HCT116 (cell line): ENCODE measurements at regions not wholly inside any gene's neighbourhood (a gene's known extent, or its start where the extent isn't known, plus 50 kb on each side); places are given as distances from the start of the nearest gene placed in this dataset.

Experiments used
- ATAC-seq: fragments of 200-7000 bp; cut with Tn5 transposase; 2 replicates; pipeline ENCODE4 v1.9.1; 2020; ENCODE audit warnings: mild to moderate bottlenecking, moderate library complexity
- BruUV-seq: library from RNA; stranded (reverse); fragments of 400-500 nt; replicated peaks from 2 replicates; lab custom pipeline; 2021; lab: Mats Ljungman, UMichigan
- CTCF ChIA-PET: fragments of 300-600 bp; sonication (Branson Sonifier 250); formaldehyde crosslinking; loops from one replicate; lab custom pipeline; 2021; ENCODE audit warnings: antibody characterized with exemption; lab: Charles Lee
- POLR2A ChIA-PET: fragments of 300-600, 350-600 bp; sonication (Branson Sonifier 250); formaldehyde crosslinking; loops from one replicate; lab custom pipeline; 2021; ENCODE audit warnings: antibody characterized with exemption; lab: Charles Lee
- RAD21 ChIA-PET, 2 experiments: fragments of 300-600 bp; sonication (Branson Sonifier 250); formaldehyde crosslinking; loops; one replicate each; lab custom pipeline; 2023; ENCODE audit warnings: low total read pairs in 2 of 2; ENCODE audit not compliant: uncharacterized antibody in 2 of 2, unreplicated experiment in 2 of 2, low non-redundant PET in 1 of 2; lab: Charles Lee
- DNase-seq: peaks from one replicate; pipeline ENCODE4 v3.0.0-alpha.2; 2010; ENCODE audit warnings: low read depth, low spot score
- H2AFZ ChIP-seq: fragments of 200-600 bp; shearing (Covaris generic), sonication (generic); 2 replicates; pipeline ENCODE4 v1.6.1; 2017; ENCODE audit warnings: low read depth, mixed run types, mixed read lengths, antibody characterized with exemption, low read length; ENCODE audit not compliant: poor library complexity, severe bottlenecking
- H3K27ac ChIP-seq: 2 replicates; pipeline ENCODE4 v1.5.1; 2012; ENCODE audit warnings: low read depth, low read length
- H3K27me3 ChIP-seq: fragments of 200-600 bp; sonication (generic); 2 replicates; pipeline ENCODE4 v1.6.1; 2016; ENCODE audit warnings: mixed run types, low read length, mixed read lengths; ENCODE audit not compliant: insufficient read depth
- H3K36me3 ChIP-seq, 2 experiments: fragments of 200-500 bp in 1 of 2; fragments of 200-600 bp in 1 of 2; sonication (Bioruptor generic) in 1 of 2; sonication (generic) in 1 of 2; 2 replicates each; pipeline versions ENCODE4 v1.5.1 to v1.6.1; 2014 to 2016; ENCODE audit warnings: low read length in 2 of 2, inconsistent platforms in 1 of 2, mixed read lengths in 1 of 2, mixed run types in 1 of 2; ENCODE audit not compliant: insufficient read depth in 2 of 2, control insufficient read depth in 1 of 2
- H3K4me1 ChIP-seq, 2 experiments: fragments of 200-600 bp in 1 of 2; sonication (generic) in 1 of 2; 2 replicates each; pipeline versions ENCODE4 v1.5.1 to v1.6.1; 2012 to 2017; ENCODE audit warnings: low read length in 2 of 2, inconsistent platforms in 1 of 2, mild to moderate bottlenecking in 1 of 2, mixed read lengths in 1 of 2, mixed run types in 1 of 2, moderate library complexity in 1 of 2; ENCODE audit not compliant: insufficient read depth in 2 of 2, control insufficient read depth in 1 of 2
- H3K4me2 ChIP-seq: fragments of 200-600 bp; sonication (generic); 2 replicates; pipeline ENCODE4 v1.6.1; 2017; ENCODE audit warnings: mixed run types, low read length, mixed read lengths
- H3K4me3 ChIP-seq, 2 experiments: fragments of 200-600 bp in 1 of 2; sonication (generic) in 1 of 2; replicated peaks in 1 of 2; 2 replicates each; pipeline ENCODE4 v1.5.1; 2011 to 2016; ENCODE audit warnings: low read length in 2 of 2, control low read depth in 1 of 2, low read depth in 1 of 2, mild to moderate bottlenecking in 1 of 2, mixed read lengths in 1 of 2, mixed run types in 1 of 2
- H3K79me2 ChIP-seq: fragments of 200-600 bp; sonication (generic); 2 replicates; pipeline ENCODE4 v1.6.1; 2017; ENCODE audit warnings: mild to moderate bottlenecking, mixed run types, low read length, moderate library complexity, mixed read lengths; ENCODE audit not compliant: insufficient read depth
- H3K9ac ChIP-seq: fragments of 200-600 bp; sonication (generic); 2 replicates; pipeline ENCODE4 v1.6.1; 2016; ENCODE audit warnings: low read length, mixed read lengths
- H3K9me2 ChIP-seq: fragments of 200-600 bp; sonication (generic), shearing (Covaris generic); 2 replicates; pipeline ENCODE4 v1.6.1; 2017; ENCODE audit warnings: mixed run types, mild to moderate bottlenecking, moderate library complexity; ENCODE audit not compliant: insufficient read depth
- H3K9me3 ChIP-seq, 2 experiments: fragments of 200-500 bp in 1 of 2; fragments of 200-600 bp in 1 of 2; sonication (Bioruptor generic) in 1 of 2; sonication (generic) in 1 of 2; 2 replicates each; pipeline ENCODE4 v1.6.1; 2014 to 2017; ENCODE audit warnings: low read length in 2 of 2, mixed read lengths in 2 of 2, inconsistent platforms in 1 of 2, low read depth in 1 of 2, mild to moderate bottlenecking in 1 of 2, mixed run types in 1 of 2, moderate library complexity in 1 of 2; ENCODE audit not compliant: control insufficient read depth in 1 of 2, insufficient read depth in 1 of 2
- H4K20me1 ChIP-seq: fragments of 200-600 bp; sonication (generic), shearing (Covaris generic); 2 replicates; pipeline ENCODE4 v1.6.1; 2017; ENCODE audit warnings: mixed run types, mild to moderate bottlenecking, moderate library complexity; ENCODE audit not compliant: insufficient read depth
- CBX3 ChIP-seq: IDR thresholded peaks from 2 replicates; pipeline ENCODE4 v1.6.1; 2012; ENCODE audit warnings: low read depth
- CEBPB ChIP-seq: IDR thresholded peaks from 2 replicates; pipeline ENCODE4 v1.6.1; 2012; ENCODE audit warnings: low read depth
- ELF1 ChIP-seq: IDR thresholded peaks from 2 replicates; pipeline ENCODE4 v1.6.1; 2012; ENCODE audit warnings: low read depth, borderline replicate concordance
- EZH2phosphoT487 ChIP-seq: fragments of 200-600 bp; IDR thresholded peaks from 2 replicates; pipeline ENCODE4 v1.6.1; 2018; ENCODE audit warnings: antibody characterized with exemption, borderline replicate concordance
- POLR2A ChIP-seq: IDR thresholded peaks from 2 replicates; pipeline ENCODE4 v1.7.0; 2011; ENCODE audit warnings: borderline replicate concordance; ENCODE audit not compliant: insufficient read depth, insufficient read length; ENCODE audit errors: extremely low read depth
- POLR2AphosphoS5 ChIP-seq: IDR thresholded peaks from 2 replicates; pipeline ENCODE4 v1.6.1; 2011; ENCODE audit warnings: mild to moderate bottlenecking, low read depth, low read length, moderate library complexity
- RAD21 ChIP-seq: IDR thresholded peaks from 2 replicates; pipeline ENCODE4 v1.6.1; 2012; ENCODE audit warnings: low read depth, mild to moderate bottlenecking
- SIN3A ChIP-seq: IDR thresholded peaks from 2 replicates; pipeline ENCODE4 v1.6.1; 2012; ENCODE audit warnings: low read depth
- SP1 ChIP-seq: IDR thresholded peaks from 2 replicates; pipeline ENCODE4 v1.6.1; 2012; ENCODE audit warnings: low read depth
- SRF ChIP-seq: IDR thresholded peaks from 2 replicates; pipeline ENCODE4 v1.6.1; 2012; ENCODE audit warnings: low read depth
- TCF7L2 ChIP-seq: IDR thresholded peaks from 2 replicates; pipeline ENCODE4 v1.7.0; 2011; ENCODE audit warnings: borderline replicate concordance, inconsistent platforms; ENCODE audit not compliant: insufficient read depth, insufficient read length; ENCODE audit errors: extremely low read depth
- YY1 ChIP-seq: IDR thresholded peaks from 2 replicates; pipeline ENCODE4 v1.6.1; 2011; ENCODE audit warnings: low read length, low read depth, moderate library complexity, mild to moderate bottlenecking; ENCODE audit not compliant: insufficient replicate concordance; ENCODE audit errors: extremely low read depth
- ZFX ChIP-seq: fragments of 450-650 bp; IDR thresholded peaks from 2 replicates; pipeline ENCODE4 v1.6.1; 2017
- intact Hi-C: fragments of 100-400 bp; cut with micrococcal nuclease; formaldehyde crosslinking; loops from 2 replicates; pipeline ENCODE4 v1.10.0; 2022
- TF ChIP-seq, protein P1 (sequence below): IDR thresholded peaks from 2 replicates; pipeline ENCODE4 v1.6.1; 2012; ENCODE audit warnings: low read depth
- TF ChIP-seq, protein P2 (sequence below): IDR thresholded peaks from 2 replicates; pipeline ENCODE4 v1.6.1; 2012
- TF ChIP-seq, protein P3 (sequence below), 3 experiments: fragments of 200-600 bp in 1 of 3; sonication (generic) in 1 of 3; IDR thresholded peaks in 2 of 3; conservative IDR thresholded peaks in 1 of 3; 2 replicates each; pipeline ENCODE4 v1.5.1; 2012 to 2017; ENCODE audit warnings: low read depth in 2 of 3, low read length in 2 of 3, antibody characterized with exemption in 1 of 3, borderline replicate concordance in 1 of 3, control low read depth in 1 of 3, mild to moderate bottlenecking in 1 of 3, mixed read lengths in 1 of 3, mixed run types in 1 of 3, moderate library complexity in 1 of 3; ENCODE audit not compliant: insufficient read depth in 1 of 3

DNA sequence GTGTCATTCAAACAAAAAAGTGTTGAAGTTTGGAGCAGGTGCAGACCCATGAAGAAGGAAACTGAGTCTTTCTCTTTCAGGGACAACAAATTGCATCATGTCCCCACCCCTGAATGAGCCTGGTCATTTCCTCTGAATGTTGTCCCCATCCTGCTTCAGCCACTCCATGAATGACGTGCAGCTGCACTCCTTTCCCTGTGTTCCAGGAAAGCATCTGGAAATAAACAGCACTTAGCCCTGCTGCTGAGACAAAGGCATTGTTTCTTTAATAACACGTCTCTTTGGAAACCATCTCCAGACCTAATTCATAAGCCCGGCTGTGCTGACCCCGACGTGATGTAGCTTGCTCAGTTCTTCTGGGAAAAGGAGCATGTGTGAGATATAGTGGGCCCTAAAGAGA is 682.3 kb downstream of the BRINP1 start:
- no peak overlapping the region for H3K9ac ChIP-seq
- TF ChIP-seq ZFX (no peak), EZH2phosphoT487 (no peak), YY1 (no peak), TCF7L2 (no peak), POLR2A (no peak), RAD21 (no peak)
- TF ChIP-seq, all 23 proteins: peak for 0
- Histone ChIP-seq H3K27me3 (no peaks in the 10 kb centered on the region), H3K4me3 (no peak overlapping the region), H3K9me2 (no peaks in the 10 kb centered on the region), H4K20me1 (no peaks in the 10 kb centered on the region), H2AFZ (no peak overlapping the region), H3K4me2 (no peak overlapping the region), H3K79me2 (no peaks in the 10 kb centered on the region), H3K36me3 (no peaks in the 10 kb centered on the region), H3K27ac (no peak overlapping the region), H3K9me3 (peaks cover 11 to 22% of the 10 kb centered on the region in 2 experiments; a peak in 2 of 4 replicates), H3K4me1 (no peaks in the 10 kb centered on the region)
- DNase-seq (no peak), ATAC-seq (no peak)
- ChIA-PET POLR2A (no interaction called here), RAD21 (no interaction called here), CTCF (no interaction called here)
- BruUV-seq = no TSS peak
- intact Hi-C loops = no loop called here

DNA sequence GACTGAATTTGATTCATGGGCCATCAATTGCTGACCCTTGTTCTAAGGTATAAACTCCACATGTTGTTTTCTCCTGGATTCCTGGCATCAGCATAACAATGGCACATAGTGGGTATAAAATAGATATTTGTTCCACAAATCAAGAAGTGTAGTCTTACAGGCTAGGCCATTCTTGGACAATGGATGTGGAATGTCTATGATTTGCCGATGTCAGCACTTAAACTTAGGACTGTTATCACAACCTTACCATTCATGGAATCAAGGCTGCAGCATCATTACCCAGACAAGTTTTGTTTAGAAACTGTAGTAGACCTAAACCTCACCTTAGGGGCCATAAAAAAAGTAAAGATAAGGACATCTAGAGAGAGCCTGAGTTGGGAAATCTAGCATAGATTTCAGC is 680.0 kb downstream of the BRINP1 start:
- DNase-seq = no peak
- no peak for ATAC-seq
- RAD21 ChIA-PET = no interaction called here
- CTCF ChIA-PET = no interaction called here
- TF ChIP-seq EZH2phosphoT487 (no peak), ELF1 (no peak), TCF7L2 (no peak), CEBPB (no peak), SP1 (no peak), CBX3 (no peak), POLR2A (no peak), SRF (no peak), POLR2AphosphoS5 (no peak), RAD21 (no peak), ZFX (no peak), SIN3A (no peak)
- TF ChIP-seq, protein P1, sequence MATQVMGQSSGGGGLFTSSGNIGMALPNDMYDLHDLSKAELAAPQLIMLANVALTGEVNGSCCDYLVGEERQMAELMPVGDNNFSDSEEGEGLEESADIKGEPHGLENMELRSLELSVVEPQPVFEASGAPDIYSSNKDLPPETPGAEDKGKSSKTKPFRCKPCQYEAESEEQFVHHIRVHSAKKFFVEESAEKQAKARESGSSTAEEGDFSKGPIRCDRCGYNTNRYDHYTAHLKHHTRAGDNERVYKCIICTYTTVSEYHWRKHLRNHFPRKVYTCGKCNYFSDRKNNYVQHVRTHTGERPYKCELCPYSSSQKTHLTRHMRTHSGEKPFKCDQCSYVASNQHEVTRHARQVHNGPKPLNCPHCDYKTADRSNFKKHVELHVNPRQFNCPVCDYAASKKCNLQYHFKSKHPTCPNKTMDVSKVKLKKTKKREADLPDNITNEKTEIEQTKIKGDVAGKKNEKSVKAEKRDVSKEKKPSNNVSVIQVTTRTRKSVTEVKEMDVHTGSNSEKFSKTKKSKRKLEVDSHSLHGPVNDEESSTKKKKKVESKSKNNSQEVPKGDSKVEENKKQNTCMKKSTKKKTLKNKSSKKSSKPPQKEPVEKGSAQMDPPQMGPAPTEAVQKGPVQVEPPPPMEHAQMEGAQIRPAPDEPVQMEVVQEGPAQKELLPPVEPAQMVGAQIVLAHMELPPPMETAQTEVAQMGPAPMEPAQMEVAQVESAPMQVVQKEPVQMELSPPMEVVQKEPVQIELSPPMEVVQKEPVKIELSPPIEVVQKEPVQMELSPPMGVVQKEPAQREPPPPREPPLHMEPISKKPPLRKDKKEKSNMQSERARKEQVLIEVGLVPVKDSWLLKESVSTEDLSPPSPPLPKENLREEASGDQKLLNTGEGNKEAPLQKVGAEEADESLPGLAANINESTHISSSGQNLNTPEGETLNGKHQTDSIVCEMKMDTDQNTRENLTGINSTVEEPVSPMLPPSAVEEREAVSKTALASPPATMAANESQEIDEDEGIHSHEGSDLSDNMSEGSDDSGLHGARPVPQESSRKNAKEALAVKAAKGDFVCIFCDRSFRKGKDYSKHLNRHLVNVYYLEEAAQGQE = no peak
- TF ChIP-seq, protein P2, sequence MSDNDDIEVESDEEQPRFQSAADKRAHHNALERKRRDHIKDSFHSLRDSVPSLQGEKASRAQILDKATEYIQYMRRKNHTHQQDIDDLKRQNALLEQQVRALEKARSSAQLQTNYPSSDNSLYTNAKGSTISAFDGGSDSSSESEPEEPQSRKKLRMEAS = no peak
- TF ChIP-seq, protein P3, sequence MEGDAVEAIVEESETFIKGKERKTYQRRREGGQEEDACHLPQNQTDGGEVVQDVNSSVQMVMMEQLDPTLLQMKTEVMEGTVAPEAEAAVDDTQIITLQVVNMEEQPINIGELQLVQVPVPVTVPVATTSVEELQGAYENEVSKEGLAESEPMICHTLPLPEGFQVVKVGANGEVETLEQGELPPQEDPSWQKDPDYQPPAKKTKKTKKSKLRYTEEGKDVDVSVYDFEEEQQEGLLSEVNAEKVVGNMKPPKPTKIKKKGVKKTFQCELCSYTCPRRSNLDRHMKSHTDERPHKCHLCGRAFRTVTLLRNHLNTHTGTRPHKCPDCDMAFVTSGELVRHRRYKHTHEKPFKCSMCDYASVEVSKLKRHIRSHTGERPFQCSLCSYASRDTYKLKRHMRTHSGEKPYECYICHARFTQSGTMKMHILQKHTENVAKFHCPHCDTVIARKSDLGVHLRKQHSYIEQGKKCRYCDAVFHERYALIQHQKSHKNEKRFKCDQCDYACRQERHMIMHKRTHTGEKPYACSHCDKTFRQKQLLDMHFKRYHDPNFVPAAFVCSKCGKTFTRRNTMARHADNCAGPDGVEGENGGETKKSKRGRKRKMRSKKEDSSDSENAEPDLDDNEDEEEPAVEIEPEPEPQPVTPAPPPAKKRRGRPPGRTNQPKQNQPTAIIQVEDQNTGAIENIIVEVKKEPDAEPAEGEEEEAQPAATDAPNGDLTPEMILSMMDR (IDR thresholded peaks at IDR 0.05 in 2 of 3, conservative IDR thresholded peaks at IDR 0.05 in 1 of 3; ENCODE audit: borderline replicate concordance in 1 of 3, insufficient read depth in 1 of 3, low read depth in 2 of 3, low read length in 2 of 3) = no peak
- TF ChIP-seq, all 23 proteins: peak for 0
- Histone ChIP-seq H3K79me2 (no peaks in the 10 kb centered on the region), H3K9ac (no peak overlapping the region), H2AFZ (no peak overlapping the region), H4K20me1 (no peaks in the 10 kb centered on the region), H3K9me3 (peaks cover 11 to 18% of the 10 kb centered on the region in 2 experiments; a peak in 2 of 4 replicates), H3K4me2 (no peak overlapping the region), H3K4me3 (no peak overlapping the region), H3K27ac (no peak overlapping the region), H3K36me3 (no peaks in the 10 kb centered on the region), H3K27me3 (no peaks in the 10 kb centered on the region), H3K4me1 (no peaks in the 10 kb centered on the region), H3K9me2 (no peaks in the 10 kb centered on the region)
- intact Hi-C loops = no loop called here
- no TSS peak for BruUV-seq
- POLR2A ChIA-PET = no interaction called here
